Lower leg skin (tissue), 4 donors: ENCODE measurements at regions not wholly inside any gene's neighbourhood (a gene's known extent, or its start where the extent isn't known, plus 50 kb on each side); places are given as distances from the start of the nearest gene placed in this dataset.

ENCODE experiments used
- DNase-seq, 2 donors: peaks; one replicate each; pipeline ENCODE4 v3.0.0-alpha.2; 2019; ENCODE audit warnings: low spot score in 2 of 2
- H3K4me3 ChIP-seq: fragments of 200-600 bp; sonication (generic); 2 replicates; pipeline ENCODE4 v1.5.1; 2017; ENCODE audit warnings: mild to moderate bottlenecking, low read depth; ENCODE audit not compliant: poor library complexity, severe bottlenecking
- POLR2A ChIP-seq, 2 donors: fragments of 450-650 bp; IDR thresholded peaks; one replicate each; pipeline ENCODE4 v1.6.1; 2016 to 2017; ENCODE audit warnings: antibody characterized with exemption in 2 of 2, mild to moderate bottlenecking in 1 of 2, moderate library complexity in 1 of 2
- WGBS, 2 donors: methylation state at CpG; one replicate each; pipeline ENCODE4 v1.1.5; 2018; 5-methylcytosine and 5-hydroxymethylcytosine counted together
- intact Hi-C: fragments of 100-400 bp; cut with DNase I; formaldehyde crosslinking; loops from one replicate; pipeline ENCODE4 v1.15.0; 2023; ENCODE audit warnings: low total_unique reads
- TF ChIP-seq, protein P1 (sequence below), 3 donors: fragments of 450-650 bp; IDR thresholded peaks; one replicate each; pipeline ENCODE4 v1.5.1; 2016; ENCODE audit warnings: antibody characterized with exemption in 3 of 3, mild to moderate bottlenecking in 3 of 3, moderate library complexity in 2 of 3

DNA sequence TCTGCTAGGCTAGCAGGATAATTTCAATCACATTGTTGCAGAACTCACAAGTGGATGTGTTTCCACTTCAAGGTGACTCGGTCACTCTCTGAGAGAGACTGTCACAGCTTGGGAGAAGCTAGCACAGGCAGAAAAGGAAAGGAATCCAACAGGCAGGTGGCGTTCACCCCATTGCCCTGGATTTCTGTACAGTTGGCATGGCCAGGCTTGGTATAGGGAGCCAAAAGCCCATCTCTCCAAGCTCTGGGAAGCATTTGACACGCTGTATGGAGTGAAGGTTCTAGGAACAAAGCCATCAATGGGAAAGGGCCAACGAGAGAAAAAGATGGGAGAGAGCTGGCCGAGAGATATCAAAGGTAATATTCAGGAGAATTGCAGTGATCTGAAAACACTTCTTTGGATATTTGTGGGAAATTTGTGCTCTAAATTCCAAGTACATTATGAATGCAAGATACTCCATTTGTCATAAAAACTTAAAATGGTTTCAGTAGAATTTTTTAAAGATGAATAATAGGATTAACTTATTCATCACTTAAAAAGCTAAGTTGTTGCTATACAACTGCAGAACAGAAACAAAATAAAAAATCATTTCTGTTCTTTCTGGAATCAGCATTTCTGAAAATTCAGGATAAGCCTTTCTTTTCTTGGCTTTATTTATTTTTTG, 223.5 kb upstream of the NTM start:
- no peak overlapping the region for H3K4me3 ChIP-seq
- no peak for DNase-seq
- intact Hi-C loops = no loop called here
- WGBS, 2 donors = 68 to 71% methylated on average over 5 of the region's 5 CpGs
- TF ChIP-seq, protein P1, sequence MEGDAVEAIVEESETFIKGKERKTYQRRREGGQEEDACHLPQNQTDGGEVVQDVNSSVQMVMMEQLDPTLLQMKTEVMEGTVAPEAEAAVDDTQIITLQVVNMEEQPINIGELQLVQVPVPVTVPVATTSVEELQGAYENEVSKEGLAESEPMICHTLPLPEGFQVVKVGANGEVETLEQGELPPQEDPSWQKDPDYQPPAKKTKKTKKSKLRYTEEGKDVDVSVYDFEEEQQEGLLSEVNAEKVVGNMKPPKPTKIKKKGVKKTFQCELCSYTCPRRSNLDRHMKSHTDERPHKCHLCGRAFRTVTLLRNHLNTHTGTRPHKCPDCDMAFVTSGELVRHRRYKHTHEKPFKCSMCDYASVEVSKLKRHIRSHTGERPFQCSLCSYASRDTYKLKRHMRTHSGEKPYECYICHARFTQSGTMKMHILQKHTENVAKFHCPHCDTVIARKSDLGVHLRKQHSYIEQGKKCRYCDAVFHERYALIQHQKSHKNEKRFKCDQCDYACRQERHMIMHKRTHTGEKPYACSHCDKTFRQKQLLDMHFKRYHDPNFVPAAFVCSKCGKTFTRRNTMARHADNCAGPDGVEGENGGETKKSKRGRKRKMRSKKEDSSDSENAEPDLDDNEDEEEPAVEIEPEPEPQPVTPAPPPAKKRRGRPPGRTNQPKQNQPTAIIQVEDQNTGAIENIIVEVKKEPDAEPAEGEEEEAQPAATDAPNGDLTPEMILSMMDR (IDR thresholded peaks at IDR 0.05) = no peak
- TF ChIP-seq POLR2A (IDR thresholded peaks at IDR 0.05) = no peak

DNA sequence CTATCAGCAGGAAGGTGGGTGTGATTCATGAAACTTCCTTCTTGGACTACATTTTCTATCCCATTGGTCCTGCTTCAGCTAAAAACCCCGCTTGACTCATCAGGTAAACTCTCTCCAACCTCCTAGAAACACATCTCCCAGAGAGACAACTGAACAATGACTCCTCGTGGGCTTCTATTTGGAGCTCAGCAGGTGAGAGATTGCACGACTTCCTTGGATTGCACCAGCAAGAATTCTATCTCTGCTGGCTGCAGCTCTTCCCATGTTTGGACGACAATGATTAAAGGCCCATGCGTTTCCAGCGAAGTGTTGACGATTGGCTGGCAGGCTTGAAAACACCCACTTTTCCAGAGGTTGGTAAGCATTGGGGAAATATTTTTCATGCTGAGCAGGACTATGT, 216.1 kb upstream of the NTM start:
- H3K4me3 ChIP-seq = no peak overlapping the region
- DNase-seq = no peak
- 65 to 67% methylated on average over 7 of the region's 7 CpGs for WGBS, 2 donors
- intact Hi-C loops = no loop called here
- TF ChIP-seq POLR2A (IDR thresholded peaks at IDR 0.05) = no peak
- TF ChIP-seq, protein P1 (IDR thresholded peaks at IDR 0.05) = no peak

DNA sequence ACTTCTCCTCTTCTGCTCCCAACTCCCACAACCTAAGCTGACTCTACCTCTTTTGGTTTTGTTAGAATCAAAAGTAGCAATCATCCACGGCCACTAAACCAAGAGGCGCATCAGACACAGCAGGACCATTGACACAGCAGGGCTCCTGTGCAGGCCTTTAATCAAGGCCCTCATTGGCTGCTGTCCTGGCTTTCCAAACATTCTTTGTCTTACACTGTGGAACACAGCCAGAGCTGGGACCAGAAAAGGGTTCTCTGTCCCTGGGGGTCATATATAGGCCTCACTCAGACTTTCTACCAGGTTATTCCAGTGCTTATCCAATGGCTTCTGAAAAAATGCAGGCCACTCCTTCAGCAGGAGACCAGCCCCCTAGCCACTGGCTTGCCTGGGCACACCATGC, 212.7 kb upstream of the NTM start:
- H3K4me3 ChIP-seq = no peak overlapping the region
- no peak for DNase-seq
- 90 to 96% methylated on average over 2 of the region's 2 CpGs for WGBS, 2 donors
- intact Hi-C loops = no loop called here
- TF ChIP-seq, protein P1 (IDR thresholded peaks at IDR 0.05) = no peak
- no peak for TF ChIP-seq POLR2A (IDR thresholded peaks at IDR 0.05)

DNA sequence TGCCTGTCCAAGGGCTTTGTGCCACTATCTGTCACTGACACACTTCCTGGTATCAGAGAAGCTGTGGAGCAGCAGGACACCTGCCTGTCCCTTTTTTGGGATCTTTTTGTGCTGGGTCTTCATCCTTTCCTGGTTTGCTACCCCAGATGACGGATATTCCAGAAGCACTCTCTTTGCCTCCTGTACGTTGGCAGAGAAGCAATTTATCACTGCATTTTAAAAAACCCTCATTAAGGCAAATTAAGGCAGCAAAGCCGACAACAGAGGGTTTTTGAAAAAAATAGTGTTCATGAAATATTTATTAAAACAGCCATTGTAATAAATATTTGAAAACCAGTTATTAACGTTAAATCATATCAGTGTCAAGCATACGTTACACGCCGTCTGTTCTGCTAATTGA, 209.6 kb upstream of the NTM start:
- no peak overlapping the region for H3K4me3 ChIP-seq
- DNase-seq = no peak
- WGBS, 2 donors = 83 to 87% methylated on average over 7 of the region's 7 CpGs
- TF ChIP-seq POLR2A (IDR thresholded peaks at IDR 0.05) = no peak
- TF ChIP-seq, protein P1 (IDR thresholded peaks at IDR 0.05) = no peak
- intact Hi-C loops = no loop called here

DNA sequence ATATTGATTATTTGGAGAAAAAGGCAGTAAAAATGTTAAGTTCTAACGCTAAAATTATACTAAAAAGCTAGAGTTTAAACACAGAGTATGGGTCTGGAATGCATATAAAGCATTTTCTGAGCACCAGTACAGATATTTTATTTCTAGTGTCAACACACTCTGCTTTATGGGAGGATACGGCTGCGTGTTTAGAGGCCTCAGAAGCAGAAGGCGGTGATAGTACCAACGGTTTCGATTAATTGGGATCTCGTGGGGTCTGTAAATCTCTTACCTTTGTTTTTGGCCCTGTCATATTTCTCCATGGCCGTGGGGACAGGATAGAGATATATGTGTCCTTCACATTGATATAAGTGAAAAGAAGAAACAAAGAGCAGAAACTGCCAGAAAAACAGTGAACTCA, 206.8 kb upstream of the NTM start:
- no peak overlapping the region for H3K4me3 ChIP-seq
- WGBS, 2 donors = 66 to 68% methylated on average over 8 of the region's 8 CpGs
- DNase-seq = no peak
- TF ChIP-seq, protein P1 (IDR thresholded peaks at IDR 0.05) = no peak
- TF ChIP-seq POLR2A (IDR thresholded peaks at IDR 0.05) = no peak
- intact Hi-C loops = no loop called here

DNA sequence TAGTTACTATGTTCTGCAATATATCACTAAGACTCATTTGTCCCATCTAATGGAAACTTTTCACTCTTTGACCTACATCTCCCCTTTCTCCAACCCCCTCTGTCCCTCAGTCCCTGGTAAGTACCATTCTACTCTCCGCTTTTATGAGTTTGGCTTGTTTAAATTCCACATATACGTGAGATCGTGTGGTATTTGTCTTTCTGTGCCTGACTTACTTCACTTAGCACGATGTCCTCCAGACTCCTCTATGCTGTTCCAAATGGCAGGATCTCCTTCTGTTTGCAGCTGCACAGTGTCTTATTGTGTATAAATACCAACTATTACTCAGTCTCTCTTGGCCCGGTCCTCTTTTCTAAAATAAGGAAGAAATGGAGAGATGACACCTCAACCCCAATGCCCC, 205.4 kb upstream of the NTM start:
- WGBS, 2 donors = 54 to 66% methylated on average over 5 of the region's 5 CpGs
- H3K4me3 ChIP-seq = no peak overlapping the region
- intact Hi-C loops = no loop called here
- DNase-seq = no peak
- TF ChIP-seq, protein P1 (IDR thresholded peaks at IDR 0.05) = no peak
- TF ChIP-seq POLR2A (IDR thresholded peaks at IDR 0.05) = no peak
